SH-SY5Y (cell line): ENCODE measurements at regions not wholly inside any gene's neighbourhood (a gene's known extent, or its start where the extent isn't known, plus 50 kb on each side); places are given as distances from the start of the nearest gene placed in this dataset.

ENCODE experiments used
- GATA2 ChIP-seq: IDR thresholded peaks from 2 replicates; pipeline ENCODE4 v1.6.1; 2011; ENCODE audit warnings: mild to moderate bottlenecking, low read depth, low read length
- GATA3 ChIP-seq: IDR thresholded peaks from 2 replicates; pipeline ENCODE4 v1.6.1; 2011; ENCODE audit warnings: low read depth, mild to moderate bottlenecking, low read length, moderate library complexity

- TF ChIP-seq GATA2 (no peak), GATA3 (no peak)
These were observed 225.2 kb downstream of the XPNPEP1 start for GRCh38 chr10:109698086-109698485.
